ENCODE measurements at regions not wholly inside any gene's neighbourhood (a gene's known extent, or its start where the extent isn't known, plus 50 kb on each side); places are given as distances from the start of the nearest gene placed in this dataset.

- H2AFZ ChIP-seq (ENCODE audit: low read depth, low read length) = no peak overlapping the region
- H3K4me3 ChIP-seq (ENCODE audit: low read length) = no peak overlapping the region
- H3K9ac ChIP-seq (ENCODE audit: low read length) = no peak overlapping the region
Observed at GRCh38 chr19:30167976-30168635, 204.1 kb upstream of the ZNF536 start.

GRCh38 chr19:30168760-30169159 is 203.4 kb upstream of the ZNF536 start:
- Histone ChIP-seq H3K27me3 (ENCODE audit: low read depth, low read length) (peaks cover 8% of the 10 kb centered on the region), H3K4me2 (ENCODE audit: low read length) (no peak overlapping the region), H3K9ac (ENCODE audit: low read length) (no peak overlapping the region), H4K20me1 (ENCODE audit: insufficient read depth, low read length) (no peaks in the 10 kb centered on the region), H3K79me2 (ENCODE audit: low read length) (no peaks in the 10 kb centered on the region), H3K36me3 (replicated peaks; ENCODE audit: low read depth, low read length) (no peaks in the 10 kb centered on the region), H3K4me3 (ENCODE audit: low read length) (no peak overlapping the region), H3K9me3 (ENCODE audit: insufficient read depth, low read length) (no peaks in the 10 kb centered on the region), H2AFZ (ENCODE audit: low read depth, low read length) (no peak overlapping the region), H3K4me1 (ENCODE audit: low read length) (peaks cover 9% of the 10 kb centered on the region), H3K27ac (ENCODE audit: low read length) (no peak overlapping the region)
- TF ChIP-seq CTCF (IDR thresholded peaks at IDR 0.05; ENCODE audit: low read depth, low read length) (no peak), EZH2phosphoT487 (IDR thresholded peaks at IDR 0.05; ENCODE audit: low read depth) (no peak)

More at GRCh38 chr19:30167976-30168635, 204.1 kb upstream of the ZNF536 start:
- no peak for TF ChIP-seq CTCF (IDR thresholded peaks at IDR 0.05; ENCODE audit: low read depth, low read length)
- no peak for TF ChIP-seq EZH2phosphoT487 (IDR thresholded peaks at IDR 0.05; ENCODE audit: low read depth)
- peaks cover 8% of the 10 kb centered on the region for H3K27me3 ChIP-seq (ENCODE audit: low read depth, low read length)
- H3K4me2 ChIP-seq (ENCODE audit: low read length) = no peak overlapping the region
- H3K4me1 ChIP-seq (ENCODE audit: low read length) = peaks cover 14% of the 10 kb centered on the region
- H3K36me3 ChIP-seq (replicated peaks; ENCODE audit: low read depth, low read length) = no peaks in the 10 kb centered on the region
- no peaks in the 10 kb centered on the region for H3K9me3 ChIP-seq (ENCODE audit: insufficient read depth, low read length)
- H4K20me1 ChIP-seq (ENCODE audit: insufficient read depth, low read length) = no peaks in the 10 kb centered on the region
- no peaks in the 10 kb centered on the region for H3K79me2 ChIP-seq (ENCODE audit: low read length)
- H3K27ac ChIP-seq (ENCODE audit: low read length) = no peak overlapping the region

GRCh38 chr19:30169196-30169900 is 202.8 kb upstream of the ZNF536 start:
- no peak overlapping the region for H2AFZ ChIP-seq (ENCODE audit: low read depth, low read length)
- H3K4me3 ChIP-seq (ENCODE audit: low read length) = no peak overlapping the region
- no peaks in the 10 kb centered on the region for H3K9me3 ChIP-seq (ENCODE audit: insufficient read depth, low read length)
- TF ChIP-seq CTCF (IDR thresholded peaks at IDR 0.05; ENCODE audit: low read depth, low read length) = no peak
- TF ChIP-seq EZH2phosphoT487 (IDR thresholded peaks at IDR 0.05; ENCODE audit: low read depth) = no peak
- no peaks in the 10 kb centered on the region for H3K36me3 ChIP-seq (replicated peaks; ENCODE audit: low read depth, low read length)
- H3K9ac ChIP-seq (ENCODE audit: low read length) = no peak overlapping the region
- no peaks in the 10 kb centered on the region for H4K20me1 ChIP-seq (ENCODE audit: insufficient read depth, low read length)
- peaks cover 6% of the 10 kb centered on the region for H3K4me1 ChIP-seq (ENCODE audit: low read length)
- H3K4me2 ChIP-seq (ENCODE audit: low read length) = no peak overlapping the region
- H3K79me2 ChIP-seq (ENCODE audit: low read length) = no peaks in the 10 kb centered on the region
- no peak overlapping the region for H3K27ac ChIP-seq (ENCODE audit: low read length)
- peaks cover 7% of the 10 kb centered on the region for H3K27me3 ChIP-seq (ENCODE audit: low read depth, low read length)

GRCh38 chr19:30170081-30170480 is 202.1 kb upstream of the ZNF536 start:
- Histone ChIP-seq H2AFZ (ENCODE audit: low read depth, low read length) (no peak overlapping the region), H4K20me1 (ENCODE audit: insufficient read depth, low read length) (no peaks in the 10 kb centered on the region), H3K79me2 (ENCODE audit: low read length) (no peaks in the 10 kb centered on the region), H3K36me3 (replicated peaks; ENCODE audit: low read depth, low read length) (no peaks in the 10 kb centered on the region), H3K9me3 (ENCODE audit: insufficient read depth, low read length) (no peaks in the 10 kb centered on the region), H3K9ac (ENCODE audit: low read length) (no peak overlapping the region), H3K4me1 (ENCODE audit: low read length) (peaks cover 6% of the 10 kb centered on the region), H3K4me2 (ENCODE audit: low read length) (no peak overlapping the region), H3K27me3 (ENCODE audit: low read depth, low read length) (peaks cover 4% of the 10 kb centered on the region), H3K27ac (ENCODE audit: low read length) (no peak overlapping the region), H3K4me3 (ENCODE audit: low read length) (no peak overlapping the region)
- no peak for TF ChIP-seq EZH2phosphoT487 (IDR thresholded peaks at IDR 0.05; ENCODE audit: low read depth)
- TF ChIP-seq CTCF (IDR thresholded peaks at IDR 0.05; ENCODE audit: low read depth, low read length) = no peak

Data from OCI-LY3 (cell line).